ENCODE measurements at regions not wholly inside any gene's neighbourhood (a gene's known extent, or its start where the extent isn't known, plus 50 kb on each side); places are given as distances from the start of the nearest gene placed in this dataset.
A peak's percentile ranks its signal among the peaks of the same experiment; 100 is the strongest.

DNA sequence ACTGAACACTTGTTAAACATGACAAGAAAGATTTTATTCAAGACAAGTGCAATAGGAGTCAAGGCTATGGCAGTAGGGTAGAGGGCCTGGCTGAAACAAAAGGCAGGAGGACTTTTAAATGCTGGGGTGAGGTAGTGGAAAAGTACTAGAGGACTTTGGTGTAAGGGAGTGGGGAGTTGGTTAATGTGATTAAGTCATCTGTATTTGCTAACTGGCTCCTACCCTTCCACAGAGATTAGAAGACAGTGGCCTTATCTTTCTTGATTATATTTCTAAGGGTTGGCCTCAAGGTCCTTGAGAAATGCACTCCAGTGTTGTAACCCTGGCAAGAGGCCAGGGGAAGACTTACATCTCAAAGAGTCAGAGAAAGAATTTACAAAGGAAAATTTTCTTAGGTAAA is 160.2 kb upstream of the FTMT start:
- ATAC-seq (peak; percentile 66), DNase-seq (ENCODE audit: extremely low read depth in 1 of 4, low spot score in 3 of 4) (peak; percentile 12 to 70 (median 20)), FAIRE-seq (peak; percentile 35)
- Histone ChIP-seq H3K4me3 (no peak overlapping the region), H2AFZ (ENCODE audit: low read depth, low read length) (no peak overlapping the region), H3K9ac (ENCODE audit: insufficient read depth in 1 of 2, low read depth in 2 of 2, low read length in 2 of 2) (no peak overlapping the region), H3K36me3 (ENCODE audit: control insufficient read depth, insufficient read depth, low read length) (no peaks in the 10 kb centered on the region), H3K9me1 (ENCODE audit: control insufficient read depth, insufficient read depth, low read length) (no peaks in the 10 kb centered on the region), H3K27ac (ENCODE audit: extremely low read depth, low read depth, low read length) (peak overlapping the region; percentile 46; the same call in 2 of the 3 replicates), H3K4me1 (replicated peaks in 1 of 2; ENCODE audit: control insufficient read depth in 2 of 2, insufficient read depth in 2 of 2, low read length in 2 of 2) (no peaks in the 10 kb centered on the region; a peak in 1 of 5 replicates), H3K79me2 (ENCODE audit: control insufficient read depth, insufficient read depth, low read length) (no peaks in the 10 kb centered on the region), H3K9me3 (replicated peaks; ENCODE audit: control insufficient read depth, insufficient read depth, low read depth, low read length) (no peaks in the 10 kb centered on the region; the same call in 1 of the 2 replicates), H3K4me2 (ENCODE audit: insufficient read depth, low read length) (no peak overlapping the region), H4K20me1 (replicated peaks; ENCODE audit: control insufficient read depth, insufficient read depth, low read length) (no peaks in the 10 kb centered on the region), H3K27me3 (ENCODE audit: control insufficient read depth in 2 of 2, insufficient read depth in 2 of 2, low read length in 2 of 2) (no peaks in the 10 kb centered on the region)
- intact Hi-C loops (cut with micrococcal nuclease): no loop called here
- ChIA-PET POLR2A (no interaction called here), CTCF (ENCODE audit: low intra/inter-chr PET ratio) (no interaction called here)
- in situ Hi-C loops (cut with MboI): no loop called here
- BruUV-seq (replicated peaks): no TSS peak
- TF ChIP-seq HCFC1 (IDR thresholded peaks at IDR 0.05; ENCODE audit: low read depth, low read length): no peak
- TF ChIP-seq ZNF3 (CRISPR knock-in tag; IDR thresholded peaks at IDR 0.05): no peak
- 0 out of 2 replicates have a peak, but pooled peaks have one; percentile 12 for TF ChIP-seq NCOR1 (IDR thresholded peaks at IDR 0.05)
- no peak for TF ChIP-seq HIVEP1 (CRISPR knock-in tag; IDR thresholded peaks at IDR 0.05)
- TF ChIP-seq, protein P1, sequence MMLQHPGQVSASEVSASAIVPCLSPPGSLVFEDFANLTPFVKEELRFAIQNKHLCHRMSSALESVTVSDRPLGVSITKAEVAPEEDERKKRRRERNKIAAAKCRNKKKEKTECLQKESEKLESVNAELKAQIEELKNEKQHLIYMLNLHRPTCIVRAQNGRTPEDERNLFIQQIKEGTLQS (IDR thresholded peaks at IDR 0.05): no peak
- TF ChIP-seq, protein P1 (CRISPR knock-in tag; conservative IDR thresholded peaks at IDR 0.05): no peak
- TF ChIP-seq CEBPB (tag; IDR thresholded peaks at IDR 0.05): peak; percentile 55
- peak; percentile 69 for TF ChIP-seq CBFA2T3 (IDR thresholded peaks at IDR 0.05)
- TF ChIP-seq, protein P2, sequence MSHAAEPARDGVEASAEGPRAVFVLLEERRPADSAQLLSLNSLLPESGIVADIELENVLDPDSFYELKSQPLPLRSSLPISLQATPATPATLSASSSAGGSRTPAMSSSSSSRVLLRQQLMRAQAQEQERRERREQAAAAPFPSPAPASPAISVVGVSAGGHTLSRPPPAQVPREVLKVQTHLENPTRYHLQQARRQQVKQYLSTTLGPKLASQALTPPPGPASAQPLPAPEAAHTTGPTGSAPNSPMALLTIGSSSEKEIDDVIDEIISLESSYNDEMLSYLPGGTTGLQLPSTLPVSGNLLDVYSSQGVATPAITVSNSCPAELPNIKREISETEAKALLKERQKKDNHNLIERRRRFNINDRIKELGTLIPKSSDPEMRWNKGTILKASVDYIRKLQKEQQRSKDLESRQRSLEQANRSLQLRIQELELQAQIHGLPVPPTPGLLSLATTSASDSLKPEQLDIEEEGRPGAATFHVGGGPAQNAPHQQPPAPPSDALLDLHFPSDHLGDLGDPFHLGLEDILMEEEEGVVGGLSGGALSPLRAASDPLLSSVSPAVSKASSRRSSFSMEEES (CRISPR knock-in tag; IDR thresholded peaks at IDR 0.05): no peak
- TF ChIP-seq DPF2 (IDR thresholded peaks at IDR 0.05): 0 out of 2 replicates have a peak, but pooled peaks have one; percentile 16
- TF ChIP-seq TAL1 (IDR thresholded peaks at IDR 0.05): peak; percentile 19; the same call in 1 of the 2 replicates
- TF ChIP-seq EP300 (IDR thresholded peaks at IDR 0.05; ENCODE audit: low read length): peak; percentile 42; the same call in 1 of the 2 replicates
- no peak for TF ChIP-seq SRF (CRISPR knock-in tag; IDR thresholded peaks at IDR 0.05)
- peak; percentile 47; the same call in 1 of the 2 replicates for TF ChIP-seq CBFA2T2 (conservative IDR thresholded peaks at IDR 0.05)
- TF ChIP-seq, protein P3, sequence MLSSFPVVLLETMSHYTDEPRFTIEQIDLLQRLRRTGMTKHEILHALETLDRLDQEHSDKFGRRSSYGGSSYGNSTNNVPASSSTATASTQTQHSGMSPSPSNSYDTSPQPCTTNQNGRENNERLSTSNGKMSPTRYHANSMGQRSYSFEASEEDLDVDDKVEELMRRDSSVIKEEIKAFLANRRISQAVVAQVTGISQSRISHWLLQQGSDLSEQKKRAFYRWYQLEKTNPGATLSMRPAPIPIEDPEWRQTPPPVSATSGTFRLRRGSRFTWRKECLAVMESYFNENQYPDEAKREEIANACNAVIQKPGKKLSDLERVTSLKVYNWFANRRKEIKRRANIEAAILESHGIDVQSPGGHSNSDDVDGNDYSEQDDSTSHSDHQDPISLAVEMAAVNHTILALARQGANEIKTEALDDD (IDR thresholded peaks at IDR 0.05): peak; percentile 92
- TF ChIP-seq NR3C1 (CRISPR knock-in tag; IDR thresholded peaks at IDR 0.05): no peak
- no peak for TF ChIP-seq DIDO1 (tag; IDR thresholded peaks at IDR 0.05; ENCODE audit: low read depth)
- TF ChIP-seq MYNN (IDR thresholded peaks at IDR 0.05): peak; percentile 89
- no peak for TF ChIP-seq MYNN (CRISPR knock-in tag; IDR thresholded peaks at IDR 0.05)
- TF ChIP-seq SOX6 (IDR thresholded peaks at IDR 0.05): peak; percentile 33; the same call in 1 of the 2 replicates
- peak; percentile 66 for TF ChIP-seq ATF7 (IDR thresholded peaks at IDR 0.05)
- TF ChIP-seq NFIC (IDR thresholded peaks at IDR 0.05): peak; percentile 89
- 0 out of 4 replicates have a peak, but pooled peaks of 1 of the 2 experiments have one; percentile 15 for TF ChIP-seq TRIM24 (IDR thresholded peaks at IDR 0.05)
- TF ChIP-seq RB1 (IDR thresholded peaks at IDR 0.05; ENCODE audit: low read depth): no peak
- peak; percentile 24; the same call in 1 of the 2 replicates for TF ChIP-seq JUND (IDR thresholded peaks at IDR 0.05; ENCODE audit: borderline replicate concordance, low read depth, low read length)
- no peak for TF ChIP-seq JUND (tag; IDR thresholded peaks at IDR 0.05; ENCODE audit: borderline replicate concordance, low read depth, low read length)

Measured in K562 (cell line).